Calu3 (cell line): ENCODE measurements at regions not wholly inside any gene's neighbourhood (a gene's known extent, or its start where the extent isn't known, plus 50 kb on each side); places are given as distances from the start of the nearest gene placed in this dataset.
A peak's percentile ranks its signal among the peaks of the same experiment; 100 is the strongest.

Source experiments
- BruUV-seq: library from RNA; stranded (reverse); fragments of 400-500 nt; replicated peaks from 2 replicates; lab custom pipeline; 2021; lab: Mats Ljungman, UMichigan
- CTCF ChIA-PET: fragments of 300-600 bp; sonication (Branson Sonifier 250); formaldehyde crosslinking; loops from one replicate; lab custom pipeline; 2022; ENCODE audit warnings: antibody characterized with exemption; lab: Charles Lee
- DNase-seq: peaks from one replicate; pipeline ENCODE4 v3.0.0; 2022
- H3K27ac Mint-ChIP-seq: one replicate; pipeline ENCODE4 v1.8.0; 2022; ENCODE audit warnings: mixed read lengths; ENCODE audit not compliant: unreplicated experiment
- H3K27me3 Mint-ChIP-seq: one replicate; pipeline ENCODE4 v1.8.0; 2022; ENCODE audit warnings: mixed read lengths; ENCODE audit not compliant: unreplicated experiment
- H3K36me3 Mint-ChIP-seq: one replicate; pipeline ENCODE4 v1.8.0; 2022; ENCODE audit warnings: mild to moderate bottlenecking, moderate library complexity, mixed read lengths; ENCODE audit not compliant: insufficient read depth, unreplicated experiment
- H3K4me1 Mint-ChIP-seq: one replicate; pipeline ENCODE4 v1.8.0; 2022; ENCODE audit warnings: mild to moderate bottlenecking, low read depth, mixed read lengths; ENCODE audit not compliant: unreplicated experiment
- H3K4me3 Mint-ChIP-seq: one replicate; pipeline ENCODE4 v1.8.0; 2022; ENCODE audit warnings: mild to moderate bottlenecking, low read depth, moderate library complexity, mixed read lengths; ENCODE audit not compliant: unreplicated experiment
- H3K9me3 Mint-ChIP-seq: one replicate; pipeline ENCODE4 v1.8.0; 2022; ENCODE audit warnings: low read depth, mixed read lengths; ENCODE audit not compliant: unreplicated experiment
- CTCF ChIP-seq: fragments of 200-600 bp; IDR thresholded peaks from one replicate; pipeline ENCODE4 v1.8.0; 2022; ENCODE audit warnings: antibody characterized with exemption; ENCODE audit not compliant: unreplicated experiment
- intact Hi-C: fragments of 100-400 bp; cut with micrococcal nuclease; formaldehyde crosslinking; loops from one replicate; pipeline ENCODE4 v1.10.0; 2022; ENCODE audit not compliant: unreplicated experiment

- intact Hi-C loops, result loop anchor here (10.0 kb wide), 1 partner anchor 46 kb away; no protein-coding TSS in a partner anchor
- no peak for TF ChIP-seq CTCF
- Mint-ChIP-seq H3K4me3 (no peak overlapping the region), H3K9me3 (no peaks in the 10 kb centered on the region), H3K4me1 (no peaks in the 10 kb centered on the region), H3K27me3 (peaks cover 14% of the 10 kb centered on the region), H3K27ac (no peak overlapping the region), H3K36me3 (no peaks in the 10 kb centered on the region)
- no TSS peak for BruUV-seq
- CTCF ChIA-PET, result interaction anchor here (0.7 to 1.2 kb wide), 2 partner anchors 13 to 105 kb away, joined by 3 to 4 read pairs; no protein-coding TSS in a partner anchor
- no peak for DNase-seq
These were observed 74.0 kb downstream of the C3orf85 start for GRCh38 chr3:109210501-109210900.

GRCh38 chr3:109211941-109212340 lies 75.4 kb downstream of the C3orf85 start:
- intact Hi-C loops, result loop anchor here (10.0 kb wide), 1 partner anchor 47 kb away; no protein-coding TSS in a partner anchor
- no TSS peak for BruUV-seq
- H3K9me3 Mint-ChIP-seq, result no peaks in the 10 kb centered on the region
- no peak overlapping the region for H3K4me3 Mint-ChIP-seq
- no peak overlapping the region for H3K27ac Mint-ChIP-seq
- TF ChIP-seq CTCF, result no peak
- H3K4me1 Mint-ChIP-seq, result no peaks in the 10 kb centered on the region
- H3K36me3 Mint-ChIP-seq, result no peaks in the 10 kb centered on the region
- CTCF ChIA-PET, result no interaction called here
- H3K27me3 Mint-ChIP-seq, result peaks cover 14% of the 10 kb centered on the region
- DNase-seq, result no peak

GRCh38 chr3:109213321-109213720 lies 76.8 kb downstream of the C3orf85 start:
- CTCF ChIA-PET, result interaction anchor here (1.7 kb wide), 1 partner anchor 11 kb away, joined by 4 read pairs; no protein-coding TSS in a partner anchor
- Mint-ChIP-seq H3K27ac (no peak overlapping the region), H3K27me3 (peaks cover 3% of the 10 kb centered on the region), H3K9me3 (no peaks in the 10 kb centered on the region), H3K4me1 (no peaks in the 10 kb centered on the region), H3K36me3 (no peaks in the 10 kb centered on the region), H3K4me3 (no peak overlapping the region)
- intact Hi-C loops, result loop anchor here (10.0 kb wide), 1 partner anchor 49 kb away; no protein-coding TSS in a partner anchor
- no peak for DNase-seq
- no TSS peak for BruUV-seq
- TF ChIP-seq CTCF, result no peak

- CTCF ChIA-PET, result interaction anchor here (0.6 to 1.7 kb wide), 9 partner anchors 11 to 271 kb away, joined by 3 to 40 read pairs (median 3); partner anchors contain the start of gene GUCA1C
- no TSS peak for BruUV-seq
- H3K9me3 Mint-ChIP-seq, result no peaks in the 10 kb centered on the region
- peaks cover 9% of the 10 kb centered on the region for H3K4me1 Mint-ChIP-seq
- peak; percentile 67 for DNase-seq
- no peaks in the 10 kb centered on the region for H3K36me3 Mint-ChIP-seq
- intact Hi-C loops, result loop anchor here (1.0 to 10.0 kb wide), 3 partner anchors 130 to 200 kb away; no protein-coding TSS in a partner anchor
- peak; percentile 68 for TF ChIP-seq CTCF
- no peak overlapping the region for H3K4me3 Mint-ChIP-seq
- no peak overlapping the region for H3K27ac Mint-ChIP-seq
- H3K27me3 Mint-ChIP-seq, result no peaks in the 10 kb centered on the region
These were observed 87.8 kb downstream of the C3orf85 start for GRCh38 chr3:109224333-109224732.
